Mucosa of gallbladder (tissue), 1 donor: ENCODE measurements at regions not wholly inside any gene's neighbourhood (a gene's known extent, or its start where the extent isn't known, plus 50 kb on each side); places are given as distances from the start of the nearest gene placed in this dataset.
"Not testable (repeated sequence)": the region's sequence is repeated elsewhere in the genome, so short reads cannot be mapped to it uniquely, and the experiment has no call there.

Experiments
- DNase-seq: peaks from one replicate; pipeline ENCODE4 v3.0.0-alpha.2; 2020; ENCODE audit warnings: low spot score
- donor health status: DM: no; HTN: no; CAD: no.

- not testable (repeated sequence) for DNase-seq
These were observed 105.7 kb downstream of the SPDYE17 start for GRCh38 chr7:76926416-76926815.

GRCh38 chr7:76924756-76925155, 107.4 kb downstream of the SPDYE17 start:
- DNase-seq, result not testable (repeated sequence)

DNA sequence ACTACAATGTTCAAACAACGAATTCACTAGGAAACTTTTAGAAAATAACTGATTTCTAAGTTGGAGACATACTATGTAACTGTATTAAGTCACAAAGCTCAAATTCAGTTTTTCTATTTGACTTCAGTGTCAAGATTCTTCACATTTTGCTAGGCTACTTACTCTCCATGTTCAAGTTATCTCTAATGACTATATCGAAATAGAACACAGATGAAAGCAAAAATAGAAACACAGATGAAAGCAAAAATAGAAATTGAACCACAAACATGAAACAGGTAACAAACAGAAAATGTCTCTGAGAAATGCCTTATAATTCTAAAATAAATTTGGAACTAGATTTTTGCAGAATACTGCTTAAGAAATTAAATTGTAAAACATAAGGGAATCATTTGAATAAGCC, 113.5 kb downstream of the SPDYE17 start:
- DNase-seq, result not testable (repeated sequence)

DNA sequence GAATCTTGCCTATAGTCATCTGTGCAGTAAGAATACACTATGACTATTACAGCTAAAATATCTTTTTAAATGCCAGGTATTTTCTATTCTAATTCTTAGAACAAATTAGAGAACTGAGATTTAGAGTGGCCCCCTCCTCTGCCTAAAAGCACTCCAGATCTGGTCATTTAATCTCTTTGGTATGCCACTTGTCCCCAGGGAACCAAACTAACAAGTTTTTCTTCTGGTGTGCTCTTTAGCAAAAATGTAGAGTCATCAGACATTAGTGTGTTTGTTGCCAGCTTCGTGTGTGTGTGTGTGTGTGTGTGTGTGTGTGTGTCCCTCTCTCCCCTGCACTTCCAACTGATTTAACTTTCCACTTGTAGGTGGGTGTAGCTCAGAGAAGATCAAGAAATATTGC, 117.8 kb downstream of the SPDYE17 start:
- not testable (repeated sequence) for DNase-seq

GRCh38 chr7:76912011-76912814, 119.9 kb downstream of the SPDYE17 start:
- not testable (repeated sequence) for DNase-seq

DNA sequence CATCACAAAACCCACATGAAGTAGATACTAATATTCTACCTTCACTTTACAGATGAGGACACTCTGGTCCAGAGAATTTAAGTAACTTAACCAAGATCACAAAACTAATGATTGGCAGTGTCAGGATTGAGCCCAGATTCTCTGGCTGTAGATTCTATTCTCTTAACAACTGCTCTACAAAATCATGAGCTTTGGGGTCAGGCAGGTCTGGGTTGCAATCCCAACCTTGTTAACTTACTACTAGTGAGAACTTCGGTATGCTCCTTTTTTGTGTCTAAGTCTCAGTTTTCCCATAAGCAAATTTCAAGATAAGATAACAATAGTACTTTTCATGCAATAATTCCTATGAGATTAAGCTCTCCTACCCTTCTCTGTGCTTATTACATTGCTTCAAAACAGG, 127.5 kb downstream of the SPDYE17 start:
- not testable (repeated sequence) for DNase-seq

GRCh38 chr7:76901944-76902710, 130.0 kb downstream of the SPDYE17 start:
- not testable (repeated sequence) for DNase-seq

DNA sequence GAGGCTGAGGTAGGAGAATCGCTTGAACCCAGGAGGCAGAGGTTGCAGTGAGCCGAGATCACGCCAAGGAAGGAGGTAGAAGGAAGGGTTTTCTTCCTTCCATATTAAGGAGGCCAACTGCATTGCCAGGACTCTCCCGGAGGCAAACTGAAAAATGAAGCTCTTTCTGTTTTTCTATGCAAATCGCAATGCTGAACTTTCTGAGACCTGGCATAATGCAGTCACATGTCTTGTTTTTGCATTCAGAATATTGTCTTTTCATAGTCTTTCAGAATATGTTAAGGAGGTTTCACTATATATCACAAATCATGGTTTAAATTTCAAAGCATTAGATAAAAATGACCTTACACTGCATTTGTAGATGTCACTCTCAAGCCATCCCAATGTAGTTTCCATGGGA, 133.4 kb downstream of the SPDYE17 start:
- not testable (repeated sequence) for DNase-seq

GRCh38 chr7:76897007-76897406, 135.2 kb downstream of the SPDYE17 start:
- not testable (repeated sequence) for DNase-seq

DNA sequence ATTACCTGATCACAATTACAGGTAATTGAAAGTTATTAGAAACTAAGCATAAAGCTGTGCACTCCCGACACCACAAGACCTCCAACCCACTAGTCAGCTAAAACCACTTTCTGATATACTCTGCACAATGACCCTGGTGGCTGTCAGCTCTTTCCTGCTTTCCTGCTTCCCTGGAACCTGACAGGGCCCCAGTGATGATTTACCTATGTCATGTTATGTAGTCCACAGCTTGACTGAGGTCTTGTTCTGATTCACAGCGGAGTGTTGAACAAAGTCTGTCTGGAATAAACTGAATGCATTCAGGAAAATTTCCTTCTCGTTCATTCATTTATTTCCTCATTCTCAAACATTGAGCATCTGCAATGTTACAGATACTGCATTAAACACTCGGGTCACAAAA, 136.5 kb downstream of the SPDYE17 start:
- DNase-seq, result not testable (repeated sequence)

- not testable (repeated sequence) for DNase-seq
These were observed 140.4 kb downstream of the SPDYE17 start for GRCh38 chr7:76891771-76892170.

- DNase-seq, result not testable (repeated sequence)
These were observed 152.3 kb downstream of the SPDYE17 start for GRCh38 chr7:76879733-76880288.

DNA sequence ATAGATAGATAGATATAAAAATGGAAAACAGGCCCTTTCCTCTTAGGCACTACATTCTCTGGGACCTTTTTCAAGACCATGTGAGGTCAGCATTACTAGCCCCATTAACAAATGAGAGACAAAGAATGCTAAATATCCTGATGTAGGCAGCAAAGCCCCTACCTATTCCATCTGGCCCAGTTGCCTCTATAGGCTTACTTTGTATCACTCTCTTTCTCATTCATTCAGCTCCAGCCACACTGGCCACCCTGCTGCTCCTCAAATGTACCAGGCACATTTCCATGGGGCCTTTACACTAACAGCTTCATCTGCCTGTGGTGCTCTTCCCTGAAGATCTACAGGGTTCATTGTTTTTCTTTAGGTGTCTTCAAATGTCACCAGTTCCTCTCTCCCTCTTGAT, 156.4 kb downstream of the SPDYE17 start:
- DNase-seq, result not testable (repeated sequence)

GRCh38 chr7:76870504-76870808, 161.7 kb downstream of the SPDYE17 start:
- DNase-seq, result not testable (repeated sequence)

DNA sequence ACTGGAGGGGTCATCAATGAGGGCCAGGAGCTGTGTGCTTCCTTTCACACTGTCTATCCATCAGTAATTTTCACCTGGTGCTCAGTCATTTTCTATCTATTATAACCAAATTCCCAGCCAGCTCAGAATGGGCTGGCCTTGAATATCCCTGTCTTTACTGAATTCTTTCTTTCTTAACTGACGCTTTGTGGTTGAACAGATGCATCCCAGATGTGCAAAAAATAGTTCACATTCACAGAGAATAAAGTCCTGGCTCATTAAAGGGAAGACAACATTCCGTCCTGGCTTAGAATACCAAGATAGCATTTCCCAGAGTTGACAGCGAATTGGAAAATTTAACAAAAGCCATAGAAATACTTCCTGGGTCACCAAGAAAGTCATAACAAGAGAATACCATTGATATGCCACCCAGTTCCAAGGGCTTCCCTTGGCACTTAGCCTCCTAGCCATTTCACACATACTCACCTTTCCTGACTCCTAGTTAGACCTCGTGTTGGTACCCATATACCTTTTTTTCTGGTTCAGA, 164.7 kb downstream of the SPDYE17 start:
- DNase-seq, result not testable (repeated sequence)

DNA sequence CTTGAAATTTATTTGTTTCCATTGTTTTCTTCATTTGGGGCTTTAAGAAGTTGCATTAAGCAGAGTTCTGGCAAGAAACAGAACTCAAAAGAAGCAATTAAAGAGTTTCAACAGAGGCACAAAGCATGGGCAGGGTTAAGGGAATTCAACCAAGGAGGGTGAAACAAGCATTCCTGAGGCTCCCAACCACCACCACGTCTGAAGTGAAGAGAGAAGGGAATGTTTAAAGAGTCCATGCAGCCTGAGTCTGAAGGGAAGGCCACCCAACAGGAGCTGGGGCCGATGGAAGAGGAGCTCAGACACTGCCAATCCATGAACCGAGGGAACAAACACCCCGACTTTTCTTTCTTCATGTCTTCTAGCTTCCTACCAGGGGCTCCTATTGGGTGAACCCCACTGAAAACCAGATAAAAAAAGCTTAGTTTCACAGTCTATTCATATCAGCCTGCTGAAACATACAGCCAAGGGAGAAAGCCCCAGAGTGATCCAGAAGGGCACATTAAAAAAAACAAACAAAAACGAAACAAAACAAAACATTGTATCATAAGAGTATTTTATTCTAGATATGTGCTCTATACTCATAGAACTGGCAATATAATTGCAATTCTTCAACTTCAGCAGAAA, 168.9 kb downstream of the SPDYE17 start:
- not testable (repeated sequence) for DNase-seq

DNA sequence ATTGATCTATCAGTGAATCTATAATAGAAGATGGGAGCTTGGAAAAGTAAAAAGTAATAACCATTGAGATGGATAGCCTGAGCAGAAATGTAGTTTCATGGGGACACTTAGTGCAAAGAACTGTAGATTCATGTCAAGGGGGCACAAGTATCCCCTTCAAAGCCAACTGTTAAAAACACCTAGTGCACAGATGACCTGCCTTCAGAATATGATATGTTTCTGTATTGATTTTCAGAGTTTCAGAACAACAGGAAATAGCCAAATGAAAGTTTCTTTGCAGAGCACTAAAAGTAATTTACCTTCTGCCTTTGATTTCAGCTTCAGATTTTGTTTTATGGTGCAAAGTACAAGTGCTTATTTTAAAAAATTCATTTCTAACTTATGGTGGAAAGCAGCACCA, 169.9 kb downstream of the SPDYE17 start:
- not testable (repeated sequence) for DNase-seq

DNA sequence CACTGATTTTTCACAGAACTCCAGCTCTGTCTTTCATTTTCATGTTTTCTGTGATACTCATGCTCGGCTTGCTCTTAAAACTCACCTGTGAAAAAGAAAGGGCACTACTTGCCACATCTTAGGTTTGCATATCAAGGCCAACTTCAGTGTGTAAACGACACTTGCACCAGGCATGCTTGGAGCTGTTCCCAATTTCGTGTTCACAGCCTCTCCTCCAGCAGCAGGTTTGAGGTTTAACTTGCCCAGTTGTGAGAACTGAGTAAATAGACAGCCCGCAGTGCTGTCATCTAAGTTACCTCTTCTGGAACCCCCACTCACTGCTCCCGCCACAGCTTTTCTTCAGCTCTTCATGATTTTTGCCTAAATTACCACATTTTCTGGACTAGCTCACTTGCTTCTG, 172.2 kb downstream of the SPDYE17 start:
- DNase-seq, result not testable (repeated sequence)

GRCh38 chr7:76854631-76855030, 177.5 kb downstream of the SPDYE17 start:
- not testable (repeated sequence) for DNase-seq

DNA sequence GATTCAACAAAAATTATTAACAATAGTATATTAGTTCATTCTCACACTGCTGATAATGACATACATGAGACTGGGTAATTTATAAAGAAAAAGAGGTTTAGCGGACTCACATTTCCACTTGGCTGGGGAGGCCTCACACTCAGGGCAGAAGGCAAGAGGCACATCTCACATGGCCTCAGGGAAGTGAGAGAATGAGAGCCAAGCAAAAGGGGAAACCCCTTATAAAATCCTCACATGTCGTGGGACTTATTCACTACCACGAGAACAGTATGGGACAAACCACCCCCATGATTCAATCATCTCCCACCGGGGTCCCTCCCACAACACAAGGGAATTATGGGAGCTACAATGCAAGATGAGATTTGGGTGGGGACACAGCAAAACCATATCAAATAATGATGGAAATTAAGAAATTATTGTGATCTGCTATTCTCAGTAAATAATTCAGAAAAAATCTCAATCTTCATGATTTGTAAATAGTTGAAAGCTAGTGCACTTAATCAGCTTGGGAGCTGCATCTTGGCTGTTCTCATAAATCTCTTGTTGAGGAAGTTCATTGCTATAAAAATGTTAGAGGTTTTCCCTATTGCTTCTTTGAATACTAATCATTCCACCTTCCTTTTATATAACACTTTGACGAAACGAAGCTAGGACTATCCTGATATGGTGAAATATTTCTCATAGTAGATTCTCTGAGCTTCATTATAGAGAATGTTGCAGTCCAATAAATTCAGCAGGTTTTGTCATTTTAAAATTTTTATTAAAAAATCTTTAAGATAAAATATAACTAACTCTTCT, 179.2 kb downstream of the SPDYE17 start:
- not testable (repeated sequence) for DNase-seq

- DNase-seq, result not testable (repeated sequence)
These were observed 179.8 kb downstream of the SPDYE17 start for GRCh38 chr7:76852362-76852761.
